ENCODE measurements at regions not wholly inside any gene's neighbourhood (a gene's known extent, or its start where the extent isn't known, plus 50 kb on each side); places are given as distances from the start of the nearest gene placed in this dataset.

DNA sequence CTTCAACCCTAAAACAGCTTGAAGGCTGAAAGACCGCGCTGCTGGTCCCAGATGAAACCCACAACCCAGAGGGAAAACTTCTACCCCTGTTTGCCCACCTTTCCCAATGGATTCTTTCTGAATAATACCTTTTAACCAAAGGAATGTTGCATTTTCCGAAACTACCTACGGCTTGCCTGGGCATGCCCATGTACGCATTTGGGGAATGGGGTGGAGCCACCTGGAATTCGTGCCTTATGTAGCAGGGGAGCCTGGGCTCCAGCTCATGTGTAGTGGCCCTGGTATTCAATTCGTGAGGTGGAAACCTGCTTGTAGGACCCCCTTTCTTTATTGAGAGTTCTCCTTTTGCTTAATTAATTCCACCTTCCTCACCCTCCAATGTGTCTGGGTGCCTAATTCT is 256.6 kb upstream of the RGS18 start:
- Histone ChIP-seq H3K27ac (no peak overlapping the region), H3K4me2 (no peak overlapping the region), H3K36me3 (replicated peaks; ENCODE audit: insufficient read depth, low read depth) (no peaks in the 10 kb centered on the region), H3K9me2 (replicated peaks; ENCODE audit: insufficient read depth) (no peaks in the 10 kb centered on the region), H2AFZ (no peak overlapping the region), H3K79me2 (no peaks in the 10 kb centered on the region), H3K27me3 (no peaks in the 10 kb centered on the region), H4K20me1 (ENCODE audit: insufficient read depth, poor library complexity, severe bottlenecking) (no peaks in the 10 kb centered on the region), H3K4me1 (ENCODE audit: insufficient read depth) (no peaks in the 10 kb centered on the region), H3K4me3 (no peak overlapping the region), H3K9me3 (ENCODE audit: low read depth) (no peaks in the 10 kb centered on the region)
- no peak for DNase-seq (ENCODE audit: low spot score)
- TF ChIP-seq EZH2phosphoT487 (IDR thresholded peaks at IDR 0.05; ENCODE audit: low read depth, severe bottlenecking, unreplicated experiment) (no peak), EZH2 (IDR thresholded peaks at IDR 0.05; ENCODE audit: borderline replicate concordance) (no peak)
- TF ChIP-seq, protein P1, sequence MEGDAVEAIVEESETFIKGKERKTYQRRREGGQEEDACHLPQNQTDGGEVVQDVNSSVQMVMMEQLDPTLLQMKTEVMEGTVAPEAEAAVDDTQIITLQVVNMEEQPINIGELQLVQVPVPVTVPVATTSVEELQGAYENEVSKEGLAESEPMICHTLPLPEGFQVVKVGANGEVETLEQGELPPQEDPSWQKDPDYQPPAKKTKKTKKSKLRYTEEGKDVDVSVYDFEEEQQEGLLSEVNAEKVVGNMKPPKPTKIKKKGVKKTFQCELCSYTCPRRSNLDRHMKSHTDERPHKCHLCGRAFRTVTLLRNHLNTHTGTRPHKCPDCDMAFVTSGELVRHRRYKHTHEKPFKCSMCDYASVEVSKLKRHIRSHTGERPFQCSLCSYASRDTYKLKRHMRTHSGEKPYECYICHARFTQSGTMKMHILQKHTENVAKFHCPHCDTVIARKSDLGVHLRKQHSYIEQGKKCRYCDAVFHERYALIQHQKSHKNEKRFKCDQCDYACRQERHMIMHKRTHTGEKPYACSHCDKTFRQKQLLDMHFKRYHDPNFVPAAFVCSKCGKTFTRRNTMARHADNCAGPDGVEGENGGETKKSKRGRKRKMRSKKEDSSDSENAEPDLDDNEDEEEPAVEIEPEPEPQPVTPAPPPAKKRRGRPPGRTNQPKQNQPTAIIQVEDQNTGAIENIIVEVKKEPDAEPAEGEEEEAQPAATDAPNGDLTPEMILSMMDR (IDR thresholded peaks at IDR 0.05; ENCODE audit: poor library complexity): no peak
- WGBS (ENCODE audit: low lambda C conversion rate, missing lambda C conversion rate): 89% methylated on average over 7 of the region's 7 CpGs

DNA sequence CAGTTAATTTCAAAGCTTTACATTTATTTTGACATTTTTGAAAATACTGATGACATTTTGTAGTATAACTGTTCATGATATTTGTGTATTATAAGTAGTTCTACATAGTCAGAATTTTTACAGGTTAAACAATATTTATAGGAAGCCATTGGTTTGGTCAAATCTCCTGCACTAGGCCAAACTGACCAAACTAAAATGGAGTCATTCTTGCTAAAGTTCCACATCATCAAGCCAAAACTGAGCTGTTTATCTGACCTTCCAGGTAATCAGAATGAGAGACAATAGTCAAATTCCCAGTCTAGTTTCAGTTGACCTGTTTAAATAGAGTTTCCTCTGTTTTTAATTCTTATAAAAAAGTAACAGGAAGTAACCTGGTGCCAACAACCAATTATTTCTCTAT is 253.3 kb upstream of the RGS18 start:
- no peaks in the 10 kb centered on the region for H3K9me2 ChIP-seq (replicated peaks; ENCODE audit: insufficient read depth)
- no peak overlapping the region for H2AFZ ChIP-seq
- no peaks in the 10 kb centered on the region for H3K79me2 ChIP-seq
- H3K4me3 ChIP-seq: no peak overlapping the region
- no peaks in the 10 kb centered on the region for H4K20me1 ChIP-seq (ENCODE audit: insufficient read depth, poor library complexity, severe bottlenecking)
- no peak overlapping the region for H3K4me2 ChIP-seq
- no peaks in the 10 kb centered on the region for H3K4me1 ChIP-seq (ENCODE audit: insufficient read depth)
- no peaks in the 10 kb centered on the region for H3K9me3 ChIP-seq (ENCODE audit: low read depth)
- TF ChIP-seq EZH2 (IDR thresholded peaks at IDR 0.05; ENCODE audit: borderline replicate concordance) (no peak), EZH2phosphoT487 (IDR thresholded peaks at IDR 0.05; ENCODE audit: low read depth, severe bottlenecking, unreplicated experiment) (no peak)
- TF ChIP-seq, protein P1 (IDR thresholded peaks at IDR 0.05; ENCODE audit: poor library complexity): no peak
- no peak overlapping the region for H3K27ac ChIP-seq
- H3K36me3 ChIP-seq (replicated peaks; ENCODE audit: insufficient read depth, low read depth): no peaks in the 10 kb centered on the region
- H3K27me3 ChIP-seq: no peaks in the 10 kb centered on the region
- no peak for DNase-seq (ENCODE audit: low spot score)

DNA sequence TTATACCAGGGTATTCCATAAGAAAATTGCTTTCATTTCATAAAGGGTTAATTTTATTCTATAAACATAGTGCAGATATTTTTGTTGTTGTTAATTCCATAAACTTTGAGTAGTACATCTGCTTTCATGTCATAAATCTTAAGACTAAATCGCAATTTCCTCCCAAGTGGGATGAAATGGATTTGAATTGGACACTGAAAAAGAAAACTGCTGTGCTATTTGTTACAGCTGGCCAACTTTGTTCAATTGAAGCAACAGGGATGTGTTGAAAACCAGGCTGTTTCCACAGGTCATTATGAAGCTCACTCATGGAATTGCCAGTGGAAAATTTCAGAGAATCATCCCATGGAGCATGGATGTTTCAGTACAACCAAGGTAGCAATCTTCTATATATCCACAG is 252.5 kb upstream of the RGS18 start:
- Histone ChIP-seq H2AFZ (no peak overlapping the region), H3K79me2 (no peaks in the 10 kb centered on the region), H4K20me1 (ENCODE audit: insufficient read depth, poor library complexity, severe bottlenecking) (no peaks in the 10 kb centered on the region), H3K9me3 (ENCODE audit: low read depth) (no peaks in the 10 kb centered on the region), H3K4me2 (no peak overlapping the region), H3K4me1 (ENCODE audit: insufficient read depth) (no peaks in the 10 kb centered on the region), H3K4me3 (no peak overlapping the region), H3K9me2 (replicated peaks; ENCODE audit: insufficient read depth) (no peaks in the 10 kb centered on the region), H3K27me3 (no peaks in the 10 kb centered on the region), H3K27ac (no peak overlapping the region), H3K36me3 (replicated peaks; ENCODE audit: insufficient read depth, low read depth) (no peaks in the 10 kb centered on the region)
- DNase-seq (ENCODE audit: low spot score): no peak
- 65% methylated on average over 1 of the region's 1 CpG for WGBS (ENCODE audit: low lambda C conversion rate, missing lambda C conversion rate)
- TF ChIP-seq EZH2 (IDR thresholded peaks at IDR 0.05; ENCODE audit: borderline replicate concordance) (no peak), EZH2phosphoT487 (IDR thresholded peaks at IDR 0.05; ENCODE audit: low read depth, severe bottlenecking, unreplicated experiment) (no peak)
- TF ChIP-seq, protein P1 (IDR thresholded peaks at IDR 0.05; ENCODE audit: poor library complexity): no peak

DNA sequence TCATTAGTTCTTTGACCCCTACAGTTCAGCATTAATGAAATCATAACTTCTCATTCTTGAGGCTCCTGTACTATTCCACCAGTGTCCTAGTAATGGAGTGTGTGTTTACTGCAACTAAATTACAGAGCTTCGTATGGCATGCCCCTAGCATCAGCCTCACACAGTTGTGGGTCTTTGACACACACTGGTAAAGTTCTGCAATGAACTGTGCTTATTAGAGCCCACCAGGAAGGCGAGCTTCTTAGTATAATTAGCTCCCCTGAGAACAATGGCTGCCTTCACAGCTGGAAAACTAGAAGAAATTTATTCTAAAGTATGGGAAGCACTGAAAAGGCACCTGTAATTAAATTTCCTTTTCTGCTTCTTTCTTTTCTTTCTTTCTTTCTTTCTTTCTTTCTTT is 251.1 kb upstream of the RGS18 start:
- no peaks in the 10 kb centered on the region for H3K36me3 ChIP-seq (replicated peaks; ENCODE audit: insufficient read depth, low read depth)
- no peaks in the 10 kb centered on the region for H3K9me3 ChIP-seq (ENCODE audit: low read depth)
- H3K4me3 ChIP-seq: no peak overlapping the region
- H3K4me1 ChIP-seq (ENCODE audit: insufficient read depth): no peaks in the 10 kb centered on the region
- H3K79me2 ChIP-seq: no peaks in the 10 kb centered on the region
- no peak overlapping the region for H3K4me2 ChIP-seq
- no peak overlapping the region for H3K27ac ChIP-seq
- DNase-seq (ENCODE audit: low spot score): no peak
- H3K27me3 ChIP-seq: no peaks in the 10 kb centered on the region
- no peak overlapping the region for H2AFZ ChIP-seq
- no peaks in the 10 kb centered on the region for H4K20me1 ChIP-seq (ENCODE audit: insufficient read depth, poor library complexity, severe bottlenecking)
- TF ChIP-seq EZH2 (IDR thresholded peaks at IDR 0.05; ENCODE audit: borderline replicate concordance) (no peak), EZH2phosphoT487 (IDR thresholded peaks at IDR 0.05; ENCODE audit: low read depth, severe bottlenecking, unreplicated experiment) (no peak)
- TF ChIP-seq, protein P1 (IDR thresholded peaks at IDR 0.05; ENCODE audit: poor library complexity): no peak
- WGBS (ENCODE audit: low lambda C conversion rate, missing lambda C conversion rate): 86% methylated on average over 2 of the region's 2 CpGs
- H3K9me2 ChIP-seq (replicated peaks; ENCODE audit: insufficient read depth): no peaks in the 10 kb centered on the region
